Breast epithelium (tissue), 3 donors: ENCODE measurements at regions not wholly inside any gene's neighbourhood (a gene's known extent, or its start where the extent isn't known, plus 50 kb on each side); places are given as distances from the start of the nearest gene placed in this dataset.
A peak's percentile ranks its signal among the peaks of the same experiment; 100 is the strongest.

Experiments used
- POLR2A ChIP-seq: fragments of 450-650 bp; IDR thresholded peaks from one replicate; pipeline ENCODE4 v1.6.1; 2016; ENCODE audit warnings: antibody characterized with exemption, mild to moderate bottlenecking, moderate library complexity
- POLR2AphosphoS5 ChIP-seq, 3 donors: sonication (generic); formaldehyde crosslinking; IDR thresholded peaks; one replicate each; pipeline ENCODE4 v1.6.1; 2017; ENCODE audit warnings: antibody characterized with exemption in 3 of 3
- TF ChIP-seq, protein P1 (sequence below), 3 donors: fragments of 450-650 bp; IDR thresholded peaks; one replicate each; pipeline ENCODE4 v1.5.1; 2016 to 2017; ENCODE audit warnings: antibody characterized with exemption in 3 of 3, mild to moderate bottlenecking in 3 of 3, moderate library complexity in 3 of 3

DNA sequence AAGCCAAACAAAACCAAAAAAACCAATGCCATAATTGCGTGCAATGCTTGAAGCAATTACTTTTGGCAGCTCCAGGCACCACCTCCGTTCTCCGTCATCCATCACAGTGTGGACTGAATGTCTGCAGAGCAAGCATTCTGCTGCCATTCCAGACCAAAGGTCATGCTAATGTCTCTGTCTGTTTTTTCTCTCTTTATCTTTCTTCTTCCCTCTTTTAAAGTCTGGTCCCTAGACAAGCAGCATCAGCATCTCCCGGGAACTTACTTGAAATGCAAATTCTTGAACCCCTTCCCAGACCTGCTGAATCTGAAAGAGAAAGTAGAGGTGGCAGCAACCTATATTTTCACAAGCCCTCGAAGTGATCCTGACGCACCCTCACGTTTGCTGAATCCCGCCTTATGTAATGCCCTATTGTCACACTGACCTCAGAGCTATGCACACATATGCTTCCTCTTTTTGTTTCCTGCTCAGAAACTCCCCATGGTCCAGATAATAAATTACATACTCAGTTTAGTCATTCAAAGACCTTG, 297.3 kb upstream of the PROK2 start:
- TF ChIP-seq, protein P1, sequence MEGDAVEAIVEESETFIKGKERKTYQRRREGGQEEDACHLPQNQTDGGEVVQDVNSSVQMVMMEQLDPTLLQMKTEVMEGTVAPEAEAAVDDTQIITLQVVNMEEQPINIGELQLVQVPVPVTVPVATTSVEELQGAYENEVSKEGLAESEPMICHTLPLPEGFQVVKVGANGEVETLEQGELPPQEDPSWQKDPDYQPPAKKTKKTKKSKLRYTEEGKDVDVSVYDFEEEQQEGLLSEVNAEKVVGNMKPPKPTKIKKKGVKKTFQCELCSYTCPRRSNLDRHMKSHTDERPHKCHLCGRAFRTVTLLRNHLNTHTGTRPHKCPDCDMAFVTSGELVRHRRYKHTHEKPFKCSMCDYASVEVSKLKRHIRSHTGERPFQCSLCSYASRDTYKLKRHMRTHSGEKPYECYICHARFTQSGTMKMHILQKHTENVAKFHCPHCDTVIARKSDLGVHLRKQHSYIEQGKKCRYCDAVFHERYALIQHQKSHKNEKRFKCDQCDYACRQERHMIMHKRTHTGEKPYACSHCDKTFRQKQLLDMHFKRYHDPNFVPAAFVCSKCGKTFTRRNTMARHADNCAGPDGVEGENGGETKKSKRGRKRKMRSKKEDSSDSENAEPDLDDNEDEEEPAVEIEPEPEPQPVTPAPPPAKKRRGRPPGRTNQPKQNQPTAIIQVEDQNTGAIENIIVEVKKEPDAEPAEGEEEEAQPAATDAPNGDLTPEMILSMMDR (IDR thresholded peaks at IDR 0.05): no peak
- TF ChIP-seq POLR2A: no peak
- peak in 1 of 3 donors; percentile 65 for TF ChIP-seq POLR2AphosphoS5 (IDR thresholded peaks at IDR 0.05)
